ENCODE measurements at regions not wholly inside any gene's neighbourhood (a gene's known extent, or its start where the extent isn't known, plus 50 kb on each side); places are given as distances from the start of the nearest gene placed in this dataset.

GRCh38 chr13:34263681-34264080, 445.7 kb downstream of the RFC3 start:
- Histone ChIP-seq H3K27me3 (ENCODE audit: insufficient read depth, low read depth) (no peaks in the 10 kb centered on the region), H2AFZ (ENCODE audit: low read depth) (no peak overlapping the region), H3K9ac (no peak overlapping the region), H3K79me2 (ENCODE audit: insufficient read depth, low read depth) (no peaks in the 10 kb centered on the region), H3K36me3 (ENCODE audit: insufficient read depth) (no peaks in the 10 kb centered on the region), H3K4me3 (IDR thresholded peaks at IDR 0.05; ENCODE audit: insufficient read depth, low read depth, low read length) (no peak overlapping the region), H3K4me2 (no peak overlapping the region), H3K4me1 (ENCODE audit: low read depth, poor library complexity, severe bottlenecking) (no peaks in the 10 kb centered on the region), H3K27ac (no peak overlapping the region), H4K20me1 (ENCODE audit: insufficient read depth) (no peaks in the 10 kb centered on the region)
- no peak for TF ChIP-seq CTCF (conservative IDR thresholded peaks at IDR 0.05; ENCODE audit: low read depth, low read length)

- Histone ChIP-seq H3K36me3 (ENCODE audit: insufficient read depth) (no peaks in the 10 kb centered on the region), H3K79me2 (ENCODE audit: insufficient read depth, low read depth) (no peaks in the 10 kb centered on the region), H2AFZ (ENCODE audit: low read depth) (no peak overlapping the region), H4K20me1 (ENCODE audit: insufficient read depth) (no peaks in the 10 kb centered on the region), H3K4me3 (IDR thresholded peaks at IDR 0.05; ENCODE audit: insufficient read depth, low read depth, low read length) (no peak overlapping the region), H3K4me1 (ENCODE audit: low read depth, poor library complexity, severe bottlenecking) (no peaks in the 10 kb centered on the region), H3K9ac (no peak overlapping the region), H3K27me3 (ENCODE audit: insufficient read depth, low read depth) (no peaks in the 10 kb centered on the region), H3K4me2 (no peak overlapping the region), H3K27ac (no peak overlapping the region)
- no peak for TF ChIP-seq CTCF (conservative IDR thresholded peaks at IDR 0.05; ENCODE audit: low read depth, low read length)
Observed at GRCh38 chr13:34265046-34265679, 447.2 kb downstream of the RFC3 start.

DNA sequence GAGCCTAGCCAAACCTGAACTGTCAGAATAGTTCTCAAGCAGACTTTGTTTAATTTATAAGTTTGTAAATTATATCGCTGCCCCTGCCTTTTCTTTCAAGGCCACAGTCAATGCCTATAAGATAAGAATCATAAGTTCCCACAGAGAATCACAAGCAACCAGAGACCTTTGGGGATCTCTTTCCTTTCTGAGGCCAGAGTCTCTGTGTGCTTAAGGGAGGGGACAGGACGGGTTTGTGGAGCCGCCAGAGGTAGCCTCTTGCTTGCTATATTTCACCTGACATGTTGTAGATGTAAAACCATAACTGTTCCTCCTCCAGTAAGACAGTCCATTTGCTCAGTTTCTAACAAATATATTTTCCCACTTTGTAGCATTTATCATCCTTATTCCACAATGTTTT, 458.8 kb downstream of the RFC3 start:
- Histone ChIP-seq H3K4me3 (IDR thresholded peaks at IDR 0.05; ENCODE audit: insufficient read depth, low read depth, low read length) (no peak overlapping the region), H3K27me3 (ENCODE audit: insufficient read depth, low read depth) (no peaks in the 10 kb centered on the region), H3K27ac (no peak overlapping the region), H3K4me2 (no peak overlapping the region), H4K20me1 (ENCODE audit: insufficient read depth) (no peaks in the 10 kb centered on the region), H3K36me3 (ENCODE audit: insufficient read depth) (no peaks in the 10 kb centered on the region), H3K4me1 (ENCODE audit: low read depth, poor library complexity, severe bottlenecking) (no peaks in the 10 kb centered on the region), H3K9ac (no peak overlapping the region), H3K79me2 (ENCODE audit: insufficient read depth, low read depth) (no peaks in the 10 kb centered on the region), H2AFZ (ENCODE audit: low read depth) (no peak overlapping the region)
- no peak for TF ChIP-seq CTCF (conservative IDR thresholded peaks at IDR 0.05; ENCODE audit: low read depth, low read length)

DNA sequence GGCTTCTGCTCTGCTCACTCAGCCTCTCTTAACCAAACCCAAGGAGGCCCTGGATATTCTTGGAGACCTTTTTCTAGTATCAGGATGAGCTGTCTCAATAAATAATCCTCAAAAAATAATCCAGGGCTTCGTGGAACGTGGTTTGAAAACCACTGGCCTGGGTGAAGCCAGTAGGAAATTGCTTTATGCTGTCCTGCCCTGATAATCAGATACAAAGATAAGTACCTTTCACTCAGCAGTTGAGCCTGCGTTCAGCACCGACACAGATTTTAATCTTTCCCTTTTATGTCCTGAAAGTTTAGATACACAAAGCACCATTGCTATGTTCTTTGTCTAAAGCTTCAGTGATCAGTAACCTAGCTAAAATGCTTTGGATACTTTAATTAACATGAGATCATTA, 460.0 kb downstream of the RFC3 start:
- Histone ChIP-seq H3K27me3 (ENCODE audit: insufficient read depth, low read depth) (no peaks in the 10 kb centered on the region), H3K27ac (no peak overlapping the region), H3K4me1 (ENCODE audit: low read depth, poor library complexity, severe bottlenecking) (no peaks in the 10 kb centered on the region), H4K20me1 (ENCODE audit: insufficient read depth) (no peaks in the 10 kb centered on the region), H2AFZ (ENCODE audit: low read depth) (no peak overlapping the region), H3K4me2 (no peak overlapping the region), H3K36me3 (ENCODE audit: insufficient read depth) (no peaks in the 10 kb centered on the region), H3K79me2 (ENCODE audit: insufficient read depth, low read depth) (no peaks in the 10 kb centered on the region), H3K9ac (no peak overlapping the region), H3K4me3 (IDR thresholded peaks at IDR 0.05; ENCODE audit: insufficient read depth, low read depth, low read length) (no peak overlapping the region)
- TF ChIP-seq CTCF (conservative IDR thresholded peaks at IDR 0.05; ENCODE audit: low read depth, low read length): no peak

Measured in KMS-11 (cell line).